ENCODE measurements at regions not wholly inside any gene's neighbourhood (a gene's known extent, or its start where the extent isn't known, plus 50 kb on each side); places are given as distances from the start of the nearest gene placed in this dataset.

DNA sequence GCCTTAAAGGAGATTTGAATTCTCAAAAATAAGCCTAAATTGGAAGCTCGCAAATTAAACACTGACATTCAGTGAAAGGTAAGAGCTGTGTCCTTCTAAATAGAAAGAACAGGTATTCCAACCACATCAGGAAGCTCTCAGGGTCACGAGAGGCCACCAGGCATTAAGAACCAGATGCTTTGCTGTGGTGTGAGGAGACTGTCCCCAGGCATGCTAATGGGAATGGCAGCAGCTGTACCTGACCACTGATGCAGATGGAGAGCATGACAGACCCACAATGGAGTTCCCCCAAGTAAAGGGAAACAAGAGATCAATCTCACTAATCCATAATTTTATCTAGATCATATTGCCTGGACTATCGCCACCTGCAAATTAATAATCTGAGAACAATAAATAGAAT lies 658.9 kb upstream of the NOX3 start:
- Mint-ChIP-seq H3K9me3 (ENCODE audit: low read depth) (no peaks in the 10 kb centered on the region), H3K36me3 (no peaks in the 10 kb centered on the region), H3K4me3 (no peak overlapping the region), H3K27ac (no peak overlapping the region), H3K4me1 (no peaks in the 10 kb centered on the region), H3K27me3 (no peaks in the 10 kb centered on the region)
- no peak for DNase-seq
- CTCF ChIA-PET, result no interaction called here
- no peak for ATAC-seq

DNA sequence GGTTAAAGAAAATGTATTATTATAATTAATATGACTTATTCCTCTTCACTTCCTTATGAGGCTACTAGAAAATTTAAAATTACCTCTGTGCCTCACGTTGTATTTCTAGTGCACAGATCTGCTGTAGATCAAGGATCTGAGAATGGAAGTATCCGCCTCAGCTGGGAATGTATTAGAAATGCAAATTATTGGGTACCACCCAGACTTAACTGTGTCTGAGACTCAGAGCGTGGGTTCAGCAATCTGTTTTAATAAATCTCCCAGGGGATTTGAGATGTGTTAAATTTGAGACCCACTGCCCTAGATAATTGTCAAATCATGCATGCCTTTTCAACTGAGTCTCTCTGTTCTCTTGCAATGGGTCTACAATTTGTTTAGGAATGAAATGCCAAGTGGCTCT lies 658.0 kb upstream of the NOX3 start:
- Mint-ChIP-seq H3K27me3 (no peaks in the 10 kb centered on the region), H3K4me1 (no peaks in the 10 kb centered on the region), H3K4me3 (no peak overlapping the region), H3K36me3 (no peaks in the 10 kb centered on the region), H3K9me3 (ENCODE audit: low read depth) (no peaks in the 10 kb centered on the region), H3K27ac (no peak overlapping the region)
- CTCF ChIA-PET, result no interaction called here
- DNase-seq (no peak), ATAC-seq (no peak)

DNA sequence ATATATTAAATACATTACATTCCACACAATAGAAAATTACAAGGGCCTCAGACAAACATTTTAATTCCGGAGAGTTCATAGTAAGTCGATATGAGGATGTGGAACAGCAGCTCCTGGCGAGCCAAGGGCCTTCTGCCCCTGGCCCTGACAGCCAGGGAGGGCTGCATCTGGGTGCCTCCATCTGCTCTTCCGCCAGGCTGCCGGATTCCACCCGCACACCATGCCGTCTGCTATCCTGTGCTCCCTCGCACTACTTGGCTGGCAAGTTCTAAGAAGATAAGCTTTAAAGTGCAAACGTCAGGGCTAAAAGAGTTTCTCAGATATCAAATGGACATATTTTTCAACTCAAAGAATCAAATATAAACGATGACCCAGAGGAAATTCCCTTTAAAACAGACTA lies 656.3 kb upstream of the NOX3 start:
- Mint-ChIP-seq H3K9me3 (ENCODE audit: low read depth) (no peaks in the 10 kb centered on the region), H3K27ac (no peak overlapping the region), H3K36me3 (no peaks in the 10 kb centered on the region), H3K4me1 (no peaks in the 10 kb centered on the region), H3K4me3 (no peak overlapping the region), H3K27me3 (no peaks in the 10 kb centered on the region)
- no peak for ATAC-seq
- no peak for DNase-seq
- CTCF ChIA-PET, result no interaction called here

DNA sequence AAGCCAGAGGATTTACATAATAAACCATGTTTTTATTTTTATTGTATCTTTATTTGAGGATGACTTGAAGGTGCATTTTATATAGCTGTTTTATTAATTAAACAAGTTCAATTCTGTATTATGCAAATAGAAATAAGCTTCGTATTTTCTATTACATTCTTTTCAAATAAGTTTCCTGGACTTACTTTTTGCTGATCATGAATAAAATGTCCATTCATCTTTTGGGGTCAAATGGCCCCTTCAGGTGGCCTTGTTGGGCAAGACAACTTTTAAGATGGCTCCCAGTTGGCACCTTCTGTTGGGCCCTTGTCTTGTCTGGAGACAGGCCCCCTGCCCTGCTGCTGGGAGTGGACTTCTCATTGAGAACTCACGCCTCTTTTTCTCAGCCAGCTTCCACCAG lies 654.6 kb upstream of the NOX3 start:
- Mint-ChIP-seq H3K27ac (no peak overlapping the region), H3K9me3 (ENCODE audit: low read depth) (no peaks in the 10 kb centered on the region), H3K4me3 (no peak overlapping the region), H3K36me3 (no peaks in the 10 kb centered on the region), H3K27me3 (no peaks in the 10 kb centered on the region), H3K4me1 (no peaks in the 10 kb centered on the region)
- no peak for ATAC-seq
- no peak for DNase-seq
- CTCF ChIA-PET, result no interaction called here

DNA sequence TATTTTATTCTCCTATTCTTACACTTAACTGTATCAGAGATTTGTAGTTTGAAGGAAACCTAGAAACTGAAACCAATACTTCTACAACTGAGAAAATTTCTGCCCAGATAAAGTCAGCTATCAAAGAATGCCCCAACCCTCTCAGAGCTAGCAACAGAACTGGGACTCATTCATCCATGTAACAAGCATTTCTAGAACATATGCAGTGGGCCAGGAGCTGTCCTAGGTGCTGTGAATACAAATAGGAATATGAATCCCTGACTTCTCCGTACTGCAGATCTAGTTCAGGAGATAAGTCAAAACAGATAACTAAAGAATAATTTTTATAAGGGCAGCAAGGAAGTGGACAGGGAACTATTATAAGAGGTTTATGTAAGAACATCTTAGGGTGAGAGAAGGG lies 654.1 kb upstream of the NOX3 start:
- DNase-seq (no peak), ATAC-seq (no peak)
- CTCF ChIA-PET, result no interaction called here
- no peaks in the 10 kb centered on the region for H3K27me3 Mint-ChIP-seq
- no peaks in the 10 kb centered on the region for H3K9me3 Mint-ChIP-seq (ENCODE audit: low read depth)
- H3K4me1 Mint-ChIP-seq, result no peaks in the 10 kb centered on the region
- H3K27ac Mint-ChIP-seq, result no peak overlapping the region
- no peak overlapping the region for H3K4me3 Mint-ChIP-seq
- no peaks in the 10 kb centered on the region for H3K36me3 Mint-ChIP-seq

DNA sequence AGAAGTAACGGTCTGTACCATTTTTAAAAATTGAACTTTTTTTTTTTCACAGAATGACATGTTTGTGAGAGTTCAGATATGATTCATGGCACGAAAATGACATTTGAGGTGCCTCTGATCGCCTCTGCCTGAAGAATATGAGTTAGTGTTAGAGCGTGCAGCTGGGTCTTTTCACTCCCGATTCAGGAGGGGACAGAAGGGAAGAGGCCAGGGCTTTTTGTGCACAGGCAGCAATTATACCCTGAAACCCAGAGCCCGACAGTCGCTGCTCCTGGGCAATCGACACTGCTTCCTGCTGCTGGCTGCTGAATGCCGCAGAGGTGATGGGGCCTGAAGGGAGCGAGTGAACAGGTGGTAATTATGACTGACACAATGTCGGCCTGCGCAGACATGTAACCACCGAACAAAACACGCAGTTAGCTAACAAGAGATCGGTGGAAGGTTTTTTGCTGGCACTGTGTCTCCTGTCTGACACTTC lies 652.0 kb upstream of the NOX3 start:
- H3K27ac Mint-ChIP-seq, result no peak overlapping the region
- H3K27me3 Mint-ChIP-seq, result no peaks in the 10 kb centered on the region
- ATAC-seq (no peak), DNase-seq (no peak)
- H3K4me3 Mint-ChIP-seq, result no peak overlapping the region
- no peaks in the 10 kb centered on the region for H3K9me3 Mint-ChIP-seq (ENCODE audit: low read depth)
- no peaks in the 10 kb centered on the region for H3K4me1 Mint-ChIP-seq
- no peaks in the 10 kb centered on the region for H3K36me3 Mint-ChIP-seq
- CTCF ChIA-PET, result interaction anchor here (1.0 kb wide), 1 partner anchor 8 kb away, joined by 3 read pairs; no protein-coding TSS in a partner anchor

DNA sequence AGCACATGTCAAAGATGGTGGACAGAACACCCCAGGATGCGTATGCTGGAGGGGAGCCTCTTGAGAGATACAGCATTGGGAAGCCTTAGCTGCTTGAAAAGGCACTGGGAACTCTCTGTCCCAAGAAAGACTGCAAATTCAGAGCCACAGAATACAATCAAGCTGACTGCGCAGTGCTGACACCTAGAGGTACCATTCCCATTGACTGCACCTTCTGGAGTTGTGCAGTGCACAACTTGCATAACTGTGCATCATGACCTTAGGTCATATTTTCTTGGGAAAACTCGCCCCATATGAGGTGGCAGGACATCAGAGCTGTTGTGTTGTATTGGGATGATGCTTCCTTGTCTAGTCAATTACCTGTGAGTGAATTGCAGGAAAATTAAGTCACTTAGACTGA lies 646.5 kb upstream of the NOX3 start:
- no peak overlapping the region for H3K4me3 Mint-ChIP-seq
- CTCF ChIA-PET, result interaction anchor here (1.2 kb wide), 1 partner anchor 18 kb away, joined by 3 read pairs; no protein-coding TSS in a partner anchor

DNA sequence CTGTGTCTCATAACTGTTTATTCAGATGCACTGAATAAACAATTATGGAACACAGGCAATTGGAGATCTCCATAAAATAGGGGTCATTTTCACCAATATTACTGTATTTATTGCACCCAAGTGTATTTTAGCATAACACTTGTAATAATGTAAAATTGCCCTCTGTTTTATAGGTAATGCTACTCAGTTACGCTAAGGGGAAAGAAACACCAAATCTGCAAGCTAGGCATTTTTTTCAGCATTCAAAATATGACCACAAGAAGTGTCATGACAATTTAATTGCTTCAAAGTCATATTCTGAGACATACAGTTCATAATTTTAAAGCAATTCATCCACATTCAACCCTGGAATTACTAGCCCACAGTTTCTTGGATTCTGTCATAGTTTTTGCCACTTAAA lies 643.2 kb upstream of the NOX3 start:
- ATAC-seq, result no peak
- no peaks in the 10 kb centered on the region for H3K9me3 Mint-ChIP-seq (ENCODE audit: low read depth)
- CTCF ChIA-PET, result interaction anchor here (1.1 kb wide), 1 partner anchor 9 kb away, joined by 3 read pairs; no protein-coding TSS in a partner anchor

More for the DNA sequence above, 646.5 kb upstream of the NOX3 start:
- ATAC-seq, result no peak
- H3K27me3 Mint-ChIP-seq, result no peaks in the 10 kb centered on the region
- no peak for DNase-seq
- no peak overlapping the region for H3K27ac Mint-ChIP-seq
- H3K36me3 Mint-ChIP-seq, result no peaks in the 10 kb centered on the region
- H3K4me1 Mint-ChIP-seq, result no peaks in the 10 kb centered on the region
- H3K9me3 Mint-ChIP-seq (ENCODE audit: low read depth), result no peaks in the 10 kb centered on the region

DNA sequence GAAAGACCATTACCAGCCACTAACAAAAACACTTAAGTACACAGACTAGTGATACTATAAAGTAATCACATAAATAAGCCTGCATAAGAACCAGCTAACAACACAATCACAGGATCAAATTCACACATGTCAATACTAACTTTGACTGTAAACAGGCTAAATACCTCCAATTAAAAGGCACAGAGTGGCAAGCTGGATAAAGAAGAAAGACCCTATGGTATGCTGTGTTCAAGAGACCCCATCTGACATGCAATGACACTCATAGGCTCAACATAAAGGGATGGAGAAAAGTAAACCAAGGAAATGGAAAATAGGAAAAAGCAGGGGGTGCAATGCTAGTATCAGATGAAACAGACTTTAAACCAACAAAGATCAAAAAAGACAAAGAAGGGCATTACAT lies 631.8 kb upstream of the NOX3 start:
- no peaks in the 10 kb centered on the region for H3K27me3 Mint-ChIP-seq
- H3K9me3 Mint-ChIP-seq (ENCODE audit: low read depth), result peaks cover 2% of the 10 kb centered on the region
- H3K36me3 Mint-ChIP-seq, result no peaks in the 10 kb centered on the region
- ATAC-seq (no peak), DNase-seq (no peak)
- no peaks in the 10 kb centered on the region for H3K4me1 Mint-ChIP-seq
- H3K4me3 Mint-ChIP-seq, result no peak overlapping the region
- CTCF ChIA-PET, result no interaction called here
- H3K27ac Mint-ChIP-seq, result no peak overlapping the region

More for the DNA sequence above, 643.2 kb upstream of the NOX3 start:
- DNase-seq, result no peak
- Mint-ChIP-seq H3K27me3 (no peaks in the 10 kb centered on the region), H3K4me3 (no peak overlapping the region), H3K27ac (no peak overlapping the region), H3K4me1 (no peaks in the 10 kb centered on the region), H3K36me3 (no peaks in the 10 kb centered on the region)

DNA sequence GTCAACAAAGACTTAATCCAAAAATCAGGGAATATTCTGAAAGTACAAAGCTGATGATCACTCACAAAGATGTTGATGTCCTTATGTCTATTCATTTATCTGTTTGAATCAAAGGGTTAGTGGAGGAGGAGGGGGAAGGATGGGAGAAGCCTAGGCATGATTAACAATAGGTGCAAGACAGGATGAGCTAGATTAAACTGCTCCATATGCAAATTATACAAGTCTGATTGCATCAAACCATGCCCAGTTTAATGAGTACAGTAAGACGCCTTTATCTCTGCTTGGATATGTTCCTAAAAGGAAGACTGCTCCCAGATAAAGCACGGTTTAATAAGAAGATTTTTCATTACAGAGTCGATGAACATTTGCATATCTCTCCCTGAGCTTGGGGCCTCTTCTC lies 626.4 kb upstream of the NOX3 start:
- Mint-ChIP-seq H3K4me1 (no peaks in the 10 kb centered on the region), H3K4me3 (no peak overlapping the region), H3K36me3 (no peaks in the 10 kb centered on the region), H3K27ac (no peak overlapping the region), H3K9me3 (ENCODE audit: low read depth) (no peaks in the 10 kb centered on the region), H3K27me3 (no peaks in the 10 kb centered on the region)
- DNase-seq (no peak), ATAC-seq (no peak)
- CTCF ChIA-PET, result no interaction called here

DNA sequence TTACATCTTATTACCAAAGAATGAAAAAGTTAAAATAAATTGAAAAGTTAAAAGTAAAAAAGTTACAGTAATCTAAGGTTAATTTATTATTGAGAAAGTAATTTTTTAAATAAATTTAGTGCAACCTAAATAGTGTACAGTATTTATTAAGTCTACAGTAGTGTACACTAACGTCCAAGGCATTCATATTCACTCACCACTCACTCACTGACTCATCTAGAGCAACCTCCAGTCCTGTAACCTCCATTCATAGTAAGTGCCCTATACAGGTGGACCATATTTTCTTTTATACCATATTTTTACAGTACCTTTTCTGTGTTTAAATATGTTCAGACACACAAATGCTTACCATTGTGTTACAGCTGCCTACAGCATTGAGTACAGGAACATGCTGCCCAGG lies 624.7 kb upstream of the NOX3 start:
- Mint-ChIP-seq H3K27ac (no peak overlapping the region), H3K4me3 (no peak overlapping the region), H3K36me3 (no peaks in the 10 kb centered on the region), H3K4me1 (no peaks in the 10 kb centered on the region), H3K9me3 (ENCODE audit: low read depth) (no peaks in the 10 kb centered on the region), H3K27me3 (no peaks in the 10 kb centered on the region)
- CTCF ChIA-PET, result no interaction called here
- no peak for DNase-seq
- no peak for ATAC-seq

DNA sequence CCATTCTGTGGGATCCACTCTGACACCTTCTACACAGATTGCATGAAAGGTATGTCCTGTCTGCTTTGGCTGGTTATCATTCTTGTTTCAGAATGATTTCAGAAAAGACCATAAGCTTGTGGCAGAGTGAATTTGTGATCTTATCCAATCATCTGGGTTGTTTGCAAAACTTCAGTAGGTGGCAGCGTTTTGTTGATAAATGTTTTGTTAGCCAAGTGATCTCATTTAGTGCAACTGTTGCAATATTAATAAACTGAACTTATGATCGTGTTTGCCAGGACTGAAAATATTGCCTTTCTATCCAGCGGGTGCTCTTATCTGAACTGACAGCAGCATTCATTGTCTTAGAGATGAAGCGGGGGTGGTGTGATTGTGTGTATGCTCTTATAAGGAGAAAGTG lies 613.2 kb upstream of the NOX3 start:
- DNase-seq, result no peak
- no peaks in the 10 kb centered on the region for H3K9me3 Mint-ChIP-seq (ENCODE audit: low read depth)
- H3K27me3 Mint-ChIP-seq, result no peaks in the 10 kb centered on the region
- no peaks in the 10 kb centered on the region for H3K36me3 Mint-ChIP-seq
- ATAC-seq, result no peak
- no peak overlapping the region for H3K27ac Mint-ChIP-seq
- no peaks in the 10 kb centered on the region for H3K4me1 Mint-ChIP-seq
- no peak overlapping the region for H3K4me3 Mint-ChIP-seq
- CTCF ChIA-PET, result no interaction called here

DNA sequence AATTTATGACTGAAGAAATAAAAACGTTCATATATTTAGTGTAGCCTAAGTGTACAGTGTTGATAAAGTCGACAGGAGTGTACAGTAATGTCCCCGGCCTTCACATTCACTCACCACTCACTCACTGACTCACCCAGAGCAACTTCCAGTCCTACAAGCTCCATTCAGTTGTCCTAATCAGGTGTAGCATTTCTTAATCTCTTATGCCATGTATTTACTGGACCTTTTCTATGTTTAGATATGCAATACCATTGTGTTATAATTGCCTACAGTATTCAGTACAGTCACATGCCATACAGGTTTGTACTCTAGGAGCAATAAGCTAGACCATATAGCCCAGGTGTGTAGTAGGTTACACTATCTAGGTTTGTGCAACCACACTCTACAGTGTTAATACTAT lies 610.2 kb upstream of the NOX3 start:
- Mint-ChIP-seq H3K36me3 (no peaks in the 10 kb centered on the region), H3K9me3 (ENCODE audit: low read depth) (no peaks in the 10 kb centered on the region), H3K4me3 (no peak overlapping the region), H3K27me3 (no peaks in the 10 kb centered on the region), H3K4me1 (no peaks in the 10 kb centered on the region), H3K27ac (no peak overlapping the region)
- no peak for ATAC-seq
- CTCF ChIA-PET, result no interaction called here
- no peak for DNase-seq

DNA sequence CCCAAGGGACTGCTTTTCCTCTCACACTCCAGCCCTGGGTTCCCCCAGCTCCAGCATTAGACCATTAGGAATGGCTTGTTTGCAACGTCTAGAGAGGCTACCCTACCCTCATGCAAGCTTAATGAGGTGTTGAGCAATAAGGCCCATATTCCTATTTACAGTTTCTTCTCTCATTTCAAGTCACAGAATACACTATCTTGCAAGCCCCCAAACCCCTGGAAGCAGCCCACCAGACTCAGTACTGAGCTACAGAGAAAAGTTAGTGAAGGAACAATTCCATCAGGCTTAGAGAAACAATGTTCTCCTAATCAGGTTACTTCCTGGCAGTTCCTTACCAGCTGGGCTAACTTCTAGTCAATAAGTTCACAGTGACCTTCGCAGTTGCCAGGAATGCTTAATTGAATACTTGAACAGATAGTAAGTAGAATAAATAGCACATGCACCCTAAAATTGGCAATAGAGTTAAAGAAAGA lies 606.5 kb upstream of the NOX3 start:
- CTCF ChIA-PET, result no interaction called here
- Mint-ChIP-seq H3K4me1 (no peaks in the 10 kb centered on the region), H3K4me3 (no peak overlapping the region), H3K27ac (no peak overlapping the region), H3K27me3 (no peaks in the 10 kb centered on the region), H3K9me3 (ENCODE audit: low read depth) (peaks cover 5% of the 10 kb centered on the region), H3K36me3 (no peaks in the 10 kb centered on the region)
- ATAC-seq (no peak), DNase-seq (no peak)

DNA sequence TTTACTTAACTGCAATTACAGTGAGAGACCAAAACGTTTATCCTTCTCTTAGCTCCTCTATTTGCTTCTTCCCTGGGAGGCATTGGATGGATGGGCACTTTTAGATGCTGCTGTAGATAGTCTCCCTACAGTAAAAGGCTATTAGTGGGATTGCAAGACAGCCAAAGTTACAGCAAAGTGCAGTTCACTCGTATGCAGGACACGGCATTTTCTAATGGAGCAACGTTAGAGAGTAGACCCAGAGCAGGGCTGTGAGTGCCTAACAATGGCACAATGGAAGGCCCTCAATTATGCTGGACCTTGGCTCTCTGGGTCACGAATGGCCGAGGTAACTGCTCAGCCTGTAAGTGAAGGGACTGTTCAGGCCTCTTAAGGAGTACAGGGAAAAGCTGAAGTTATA lies 605.8 kb upstream of the NOX3 start:
- no peak overlapping the region for H3K27ac Mint-ChIP-seq
- no peaks in the 10 kb centered on the region for H3K4me1 Mint-ChIP-seq
- DNase-seq (no peak), ATAC-seq (no peak)
- H3K4me3 Mint-ChIP-seq, result no peak overlapping the region
- H3K36me3 Mint-ChIP-seq, result no peaks in the 10 kb centered on the region
- CTCF ChIA-PET, result no interaction called here
- peaks cover 5% of the 10 kb centered on the region for H3K9me3 Mint-ChIP-seq (ENCODE audit: low read depth)
- H3K27me3 Mint-ChIP-seq, result no peaks in the 10 kb centered on the region

All from activated CD8-positive, alpha-beta memory T cell treated with anti-CD3 and anti-CD28 coated beads, Interleukin-2, amount 10 ng/mL, durations not matched to agents 7 days and 5 days (primary cell).